SK-N-SH treated with all-trans-retinoic acid at 6 μM for 48 hours (cell line): ENCODE measurements at regions not wholly inside any gene's neighbourhood (a gene's known extent, or its start where the extent isn't known, plus 50 kb on each side); places are given as distances from the start of the nearest gene placed in this dataset.

ENCODE experiments used
- BACH2 ChIP-seq: fragments of 250-450 bp; sonication (Bioruptor Pico); IDR thresholded peaks from 2 replicates; pipeline ENCODE4 v1.9.0; 2021; ENCODE audit warnings: mild to moderate bottlenecking, borderline replicate concordance
- CSDC2 ChIP-seq: fragments of 250-450 bp; sonication (Bioruptor Pico); IDR thresholded peaks from 2 replicates; pipeline ENCODE4 v1.5.0; 2020; ENCODE audit warnings: mild to moderate bottlenecking, moderate library complexity
- PATZ1 ChIP-seq: fragments of 250-450 bp; sonication (Bioruptor Pico); IDR thresholded peaks from 2 replicates; pipeline ENCODE4 v1.8.0; 2020; ENCODE audit warnings: mild to moderate bottlenecking, moderate library complexity, borderline replicate concordance
- POU6F1 ChIP-seq: fragments of 250-450 bp; sonication (Bioruptor Pico); IDR thresholded peaks from 2 replicates; pipeline ENCODE4 v1.8.0; 2021; ENCODE audit warnings: low read depth, mild to moderate bottlenecking, moderate library complexity, borderline replicate concordance
- SNAI2 ChIP-seq: fragments of 250-450 bp; sonication (Bioruptor Pico); IDR thresholded peaks from 2 replicates; pipeline ENCODE4 v1.5.0; 2020; ENCODE audit warnings: mild to moderate bottlenecking, moderate library complexity
- ZNF8 ChIP-seq: fragments of 450-650 bp; formaldehyde crosslinking; IDR thresholded peaks from 2 replicates; pipeline ENCODE4 v1.5.0; 2020; ENCODE audit warnings: mild to moderate bottlenecking, moderate library complexity

DNA sequence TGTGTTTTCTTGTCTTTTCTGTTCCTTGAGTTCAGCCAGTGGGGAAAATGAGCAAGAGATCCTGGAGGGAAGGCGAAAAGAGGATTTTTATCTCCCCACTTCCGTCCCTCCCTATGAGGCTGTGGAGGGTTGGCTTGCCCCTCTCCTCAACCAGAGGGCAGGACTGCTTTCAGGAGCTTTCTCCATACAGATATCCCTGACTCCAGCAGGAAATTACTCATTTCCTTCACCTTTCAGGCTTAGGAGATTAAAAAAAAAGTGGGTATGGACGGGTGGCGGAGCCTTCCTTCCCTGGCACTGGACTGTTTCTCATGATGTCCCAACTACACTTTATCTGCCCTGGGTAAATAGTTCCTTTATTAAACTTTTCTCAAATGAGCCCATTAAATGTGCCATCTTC is 241.2 kb downstream of the FRK start:
- TF ChIP-seq ZNF8 = no peak
- no peak for TF ChIP-seq PATZ1
- TF ChIP-seq BACH2 (CRISPR knock-in tag) = no peak
- TF ChIP-seq POU6F1 (CRISPR knock-in tag) = no peak
- TF ChIP-seq CSDC2 (CRISPR knock-in tag) = no peak
- TF ChIP-seq SNAI2 (CRISPR knock-in tag) = no peak
